ENCODE measurements at regions not wholly inside any gene's neighbourhood (a gene's known extent, or its start where the extent isn't known, plus 50 kb on each side); places are given as distances from the start of the nearest gene placed in this dataset.

GRCh38 chr13:85241060-85241459 lies 558.2 kb downstream of the SLITRK6 start:
- TF ChIP-seq CTCF (IDR thresholded peaks at IDR 0.05) (no peak), POLR2A (IDR thresholded peaks at IDR 0.05) (no peak)
